ENCODE measurements at regions not wholly inside any gene's neighbourhood (a gene's known extent, or its start where the extent isn't known, plus 50 kb on each side); places are given as distances from the start of the nearest gene placed in this dataset.

- TF ChIP-seq CTCF (IDR thresholded peaks at IDR 0.05; ENCODE audit: low read length) (no peak), EZH2 (optimal IDR thresholded peaks at IDR 0.05; ENCODE audit: low read depth, low read length) (no peak)
Measured at GRCh38 chr4:63670735-63671134, 738.5 kb downstream of the TECRL start.
